ENCODE measurements at regions not wholly inside any gene's neighbourhood (a gene's known extent, or its start where the extent isn't known, plus 50 kb on each side); places are given as distances from the start of the nearest gene placed in this dataset.

DNA sequence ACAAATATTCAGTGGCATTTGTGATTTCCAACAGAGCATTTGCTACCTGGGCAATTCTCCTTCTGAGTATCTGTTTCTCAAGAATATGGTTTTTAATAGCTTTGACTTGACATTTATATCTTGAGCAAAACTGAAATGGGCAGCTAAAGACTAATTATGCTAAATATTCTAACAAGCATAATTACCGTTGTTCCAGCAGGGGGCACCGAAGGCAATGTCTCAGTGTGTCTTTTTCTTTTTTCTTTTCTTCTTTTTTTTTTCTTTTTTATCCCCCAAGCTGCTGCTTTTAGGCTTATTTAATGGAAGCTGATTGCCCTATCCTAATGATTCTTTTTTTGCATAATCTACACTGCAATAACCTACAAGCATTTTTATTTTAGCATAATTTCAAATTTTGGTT is 138.9 kb upstream of the NABP1 start:
- Histone ChIP-seq H3K79me2 (ENCODE audit: insufficient read depth, low read length) (no peaks in the 10 kb centered on the region), H3K4me1 (ENCODE audit: insufficient read depth, low read length, severe bottlenecking) (no peaks in the 10 kb centered on the region), H3F3A (ENCODE audit: insufficient read depth, low read length) (no peaks in the 10 kb centered on the region), H3K4me2 (ENCODE audit: low read length) (no peak overlapping the region), H3K9ac (ENCODE audit: low read length) (no peak overlapping the region), H3K4me3 (ENCODE audit: low read depth, low read length, poor library complexity, severe bottlenecking) (no peak overlapping the region), H3K9me3 (ENCODE audit: low read length) (no peaks in the 10 kb centered on the region), H3K36me3 (ENCODE audit: insufficient read depth, low read length) (no peaks in the 10 kb centered on the region), H3K9me2 (ENCODE audit: low read depth, low read length) (no peaks in the 10 kb centered on the region), H3K27me3 (ENCODE audit: insufficient read depth, low read length) (no peaks in the 10 kb centered on the region), H2AFZ (ENCODE audit: low read length) (no peak overlapping the region), H3K27ac (ENCODE audit: low read depth, low read length, poor library complexity, severe bottlenecking) (no peak overlapping the region), H4K20me1 (ENCODE audit: insufficient read depth, low read length) (no peaks in the 10 kb centered on the region)
- TF ChIP-seq EZH2 (IDR thresholded peaks at IDR 0.05; ENCODE audit: borderline replicate concordance, low read length): no peak
- TF ChIP-seq, protein P1, sequence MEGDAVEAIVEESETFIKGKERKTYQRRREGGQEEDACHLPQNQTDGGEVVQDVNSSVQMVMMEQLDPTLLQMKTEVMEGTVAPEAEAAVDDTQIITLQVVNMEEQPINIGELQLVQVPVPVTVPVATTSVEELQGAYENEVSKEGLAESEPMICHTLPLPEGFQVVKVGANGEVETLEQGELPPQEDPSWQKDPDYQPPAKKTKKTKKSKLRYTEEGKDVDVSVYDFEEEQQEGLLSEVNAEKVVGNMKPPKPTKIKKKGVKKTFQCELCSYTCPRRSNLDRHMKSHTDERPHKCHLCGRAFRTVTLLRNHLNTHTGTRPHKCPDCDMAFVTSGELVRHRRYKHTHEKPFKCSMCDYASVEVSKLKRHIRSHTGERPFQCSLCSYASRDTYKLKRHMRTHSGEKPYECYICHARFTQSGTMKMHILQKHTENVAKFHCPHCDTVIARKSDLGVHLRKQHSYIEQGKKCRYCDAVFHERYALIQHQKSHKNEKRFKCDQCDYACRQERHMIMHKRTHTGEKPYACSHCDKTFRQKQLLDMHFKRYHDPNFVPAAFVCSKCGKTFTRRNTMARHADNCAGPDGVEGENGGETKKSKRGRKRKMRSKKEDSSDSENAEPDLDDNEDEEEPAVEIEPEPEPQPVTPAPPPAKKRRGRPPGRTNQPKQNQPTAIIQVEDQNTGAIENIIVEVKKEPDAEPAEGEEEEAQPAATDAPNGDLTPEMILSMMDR (IDR thresholded peaks at IDR 0.05; ENCODE audit: low read length): peak; percentile 58

DNA sequence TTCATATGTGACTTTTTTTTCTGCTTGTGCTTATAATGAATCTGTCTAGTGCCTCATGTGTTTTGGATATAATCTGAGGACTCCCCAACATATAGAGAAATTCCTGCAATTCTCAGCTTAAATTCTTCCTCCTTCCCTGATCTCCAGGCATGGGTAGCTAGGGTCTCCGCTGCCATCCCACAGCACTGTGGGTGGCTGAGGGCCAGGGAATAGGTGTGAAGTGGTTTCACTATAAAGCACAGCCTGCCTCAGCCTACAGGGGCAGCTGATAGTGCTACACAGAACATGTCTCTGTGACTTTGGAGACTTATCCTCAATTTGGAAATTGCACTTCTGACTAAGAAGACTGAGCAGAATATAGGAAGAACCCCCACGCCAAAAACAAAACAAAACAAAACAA is 137.3 kb upstream of the NABP1 start:
- H3K4me2 ChIP-seq (ENCODE audit: low read length): no peak overlapping the region
- no peak for TF ChIP-seq EZH2 (IDR thresholded peaks at IDR 0.05; ENCODE audit: borderline replicate concordance, low read length)
- TF ChIP-seq, protein P1 (IDR thresholded peaks at IDR 0.05; ENCODE audit: low read length): no peak

GRCh38 chr2:191543708-191544107 is 134.2 kb upstream of the NABP1 start:
- no peak for TF ChIP-seq EZH2 (IDR thresholded peaks at IDR 0.05; ENCODE audit: borderline replicate concordance, low read length)
- TF ChIP-seq, protein P1 (IDR thresholded peaks at IDR 0.05; ENCODE audit: low read length): no peak
- Histone ChIP-seq H3K9me3 (ENCODE audit: low read length) (no peaks in the 10 kb centered on the region), H4K20me1 (ENCODE audit: insufficient read depth, low read length) (no peaks in the 10 kb centered on the region), H3F3A (ENCODE audit: insufficient read depth, low read length) (no peaks in the 10 kb centered on the region), H2AFZ (ENCODE audit: low read length) (no peak overlapping the region), H3K9ac (ENCODE audit: low read length) (no peak overlapping the region), H3K36me3 (ENCODE audit: insufficient read depth, low read length) (no peaks in the 10 kb centered on the region), H3K9me2 (ENCODE audit: low read depth, low read length) (no peaks in the 10 kb centered on the region), H3K4me2 (ENCODE audit: low read length) (no peak overlapping the region), H3K79me2 (ENCODE audit: insufficient read depth, low read length) (no peaks in the 10 kb centered on the region), H3K27ac (ENCODE audit: low read depth, low read length, poor library complexity, severe bottlenecking) (no peak overlapping the region), H3K4me3 (ENCODE audit: low read depth, low read length, poor library complexity, severe bottlenecking) (no peak overlapping the region), H3K27me3 (ENCODE audit: insufficient read depth, low read length) (no peaks in the 10 kb centered on the region), H3K4me1 (ENCODE audit: insufficient read depth, low read length, severe bottlenecking) (no peaks in the 10 kb centered on the region)

More for the DNA sequence above, 137.3 kb upstream of the NABP1 start:
- Histone ChIP-seq H3K4me3 (ENCODE audit: low read depth, low read length, poor library complexity, severe bottlenecking) (no peak overlapping the region), H3K9ac (ENCODE audit: low read length) (no peak overlapping the region), H3K27ac (ENCODE audit: low read depth, low read length, poor library complexity, severe bottlenecking) (no peak overlapping the region), H3K79me2 (ENCODE audit: insufficient read depth, low read length) (no peaks in the 10 kb centered on the region), H3F3A (ENCODE audit: insufficient read depth, low read length) (no peaks in the 10 kb centered on the region), H3K36me3 (ENCODE audit: insufficient read depth, low read length) (no peaks in the 10 kb centered on the region), H3K27me3 (ENCODE audit: insufficient read depth, low read length) (no peaks in the 10 kb centered on the region), H3K4me1 (ENCODE audit: insufficient read depth, low read length, severe bottlenecking) (no peaks in the 10 kb centered on the region), H3K9me3 (ENCODE audit: low read length) (no peaks in the 10 kb centered on the region), H3K9me2 (ENCODE audit: low read depth, low read length) (no peaks in the 10 kb centered on the region), H4K20me1 (ENCODE audit: insufficient read depth, low read length) (no peaks in the 10 kb centered on the region), H2AFZ (ENCODE audit: low read length) (no peak overlapping the region)
